Activated CD4-positive, alpha-beta T cell treated with anti-CD3 and anti-CD28 coated beads for 48 hours (primary cell): ENCODE measurements at regions not wholly inside any gene's neighbourhood (a gene's known extent, or its start where the extent isn't known, plus 50 kb on each side); places are given as distances from the start of the nearest gene placed in this dataset.

Experiments used
- DNase-seq: peaks from one replicate; pipeline ENCODE4 v3.0.0-alpha.2; 2020

DNA sequence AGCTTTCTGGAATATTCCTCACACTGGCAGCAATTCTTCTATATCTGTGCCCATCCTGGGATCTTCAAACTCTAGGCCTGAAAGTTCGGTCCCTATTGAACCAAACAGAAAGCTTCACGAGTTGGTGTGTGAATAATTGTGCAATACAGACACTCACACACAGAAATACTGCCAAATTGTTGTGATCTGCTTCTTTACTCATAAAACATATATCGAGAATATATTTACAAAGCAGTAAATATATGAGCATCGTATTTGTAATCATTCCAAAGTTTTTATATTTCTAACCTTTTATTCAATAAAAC, 56.6 kb upstream of the BEX4 start:
- no peak for DNase-seq

DNA sequence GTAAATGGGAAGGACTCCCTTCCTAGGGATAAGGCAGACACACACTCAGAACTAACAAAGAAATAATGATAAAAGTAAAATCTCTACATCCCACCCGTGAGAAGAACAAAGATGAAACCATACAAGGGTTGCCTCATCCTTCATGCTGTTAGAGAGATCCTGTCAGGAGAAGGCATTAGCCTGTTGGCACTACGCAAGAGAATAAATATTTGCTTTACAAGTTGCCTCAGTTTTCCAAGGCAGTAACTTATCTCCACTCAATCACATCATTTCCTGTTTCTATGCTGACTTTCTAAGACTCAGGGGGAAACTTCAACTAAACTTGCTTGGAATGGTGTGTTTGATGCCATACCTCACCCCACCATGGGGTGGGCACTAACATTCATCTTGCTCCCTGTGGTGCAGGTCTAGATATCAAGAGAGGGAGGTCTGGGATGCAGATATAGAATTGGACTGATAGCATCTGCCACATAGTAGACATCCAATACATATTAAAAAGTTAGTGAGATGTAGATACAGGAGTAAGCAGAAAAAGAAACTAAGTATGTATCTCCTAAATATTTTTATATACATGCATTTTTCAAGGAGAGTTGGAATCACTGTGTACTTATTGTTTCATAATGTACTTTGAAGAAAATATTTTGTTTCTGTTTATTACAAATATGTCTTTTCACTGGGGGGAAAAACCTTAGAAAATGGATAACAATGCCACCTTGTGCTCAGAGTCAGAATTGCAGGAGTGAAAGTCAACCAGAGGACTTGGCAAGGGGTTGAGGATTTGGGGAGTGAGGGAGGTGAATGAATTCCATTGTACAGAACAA, 57.2 kb upstream of the BEX4 start:
- peak; percentile 15 for DNase-seq

DNA sequence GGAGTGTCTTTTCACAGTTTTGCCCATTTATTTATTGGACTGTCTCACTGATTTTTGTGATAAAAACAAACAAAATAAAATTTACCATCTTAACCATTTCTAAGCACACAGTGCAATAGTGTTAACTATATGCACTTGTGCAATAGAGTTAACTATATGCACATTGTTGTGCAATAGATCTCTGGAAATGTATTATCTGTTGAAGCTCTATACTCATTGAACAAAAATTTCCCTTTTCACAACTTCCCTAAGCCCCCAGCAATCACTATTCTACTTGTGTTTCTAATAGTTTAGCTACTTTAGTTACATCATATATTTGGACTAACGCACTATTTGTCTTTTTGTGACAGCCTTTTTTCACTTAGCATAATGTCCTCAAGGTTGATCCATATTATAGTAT, 59.7 kb upstream of the BEX4 start:
- DNase-seq, result no peak

DNA sequence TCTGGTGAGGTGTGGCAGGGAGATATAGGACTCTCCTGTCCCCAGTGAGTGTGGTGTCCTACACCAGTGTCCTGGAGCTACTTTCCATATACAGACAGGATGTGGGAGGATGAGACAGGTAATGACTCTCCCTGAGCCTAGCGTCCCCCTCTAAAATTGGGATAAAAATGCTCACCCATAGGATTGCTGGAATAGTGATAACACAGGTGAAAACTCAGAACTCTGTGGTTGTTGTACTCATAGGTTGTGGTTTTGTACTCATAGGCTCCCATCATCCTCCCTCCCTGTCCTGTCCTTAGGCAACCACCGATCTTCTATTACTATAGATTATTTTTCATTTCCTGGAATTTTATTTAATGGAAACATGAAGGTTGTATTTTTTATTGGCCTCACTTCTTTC, 60.7 kb upstream of the NXF3 start:
- DNase-seq, result no peak

DNA sequence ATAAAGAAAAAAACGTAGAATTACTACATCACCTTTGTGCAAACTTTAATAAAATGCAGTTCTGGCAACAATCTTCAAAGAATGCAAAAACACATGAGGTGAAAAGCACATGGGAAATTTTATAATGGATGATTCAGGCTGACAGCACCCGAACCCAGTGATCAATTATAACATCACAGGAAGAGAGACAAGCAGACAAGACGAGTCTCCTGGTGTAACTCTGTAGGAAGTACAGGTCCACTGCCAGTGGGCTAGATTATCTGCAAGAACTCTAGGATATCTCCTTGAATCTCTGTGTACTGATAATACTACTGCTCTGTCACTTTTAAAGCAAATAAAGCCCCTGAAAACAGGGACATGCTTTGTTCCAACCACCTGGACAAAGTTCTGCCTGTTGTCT, 58.9 kb upstream of the NXF3 start:
- DNase-seq, result no peak

DNA sequence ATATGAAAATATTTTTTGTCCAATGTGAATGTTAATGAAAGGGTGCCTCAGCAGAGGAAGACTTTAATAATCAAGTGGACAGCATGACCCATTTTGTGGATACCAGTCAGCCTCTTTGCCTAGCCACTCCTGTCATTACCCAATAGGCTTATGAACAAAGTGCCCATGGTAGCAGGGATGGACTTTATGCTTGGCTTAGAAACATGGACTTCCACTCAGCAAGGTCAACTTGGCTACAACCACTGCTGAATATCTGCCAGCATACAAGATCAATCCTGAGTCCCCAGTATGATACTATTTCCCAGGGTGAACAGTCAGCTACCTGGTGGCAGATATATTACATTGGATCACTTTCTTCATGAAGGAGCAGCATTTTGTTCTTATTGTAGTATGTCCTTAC, 56.7 kb upstream of the NXF3 start:
- no peak for DNase-seq

DNA sequence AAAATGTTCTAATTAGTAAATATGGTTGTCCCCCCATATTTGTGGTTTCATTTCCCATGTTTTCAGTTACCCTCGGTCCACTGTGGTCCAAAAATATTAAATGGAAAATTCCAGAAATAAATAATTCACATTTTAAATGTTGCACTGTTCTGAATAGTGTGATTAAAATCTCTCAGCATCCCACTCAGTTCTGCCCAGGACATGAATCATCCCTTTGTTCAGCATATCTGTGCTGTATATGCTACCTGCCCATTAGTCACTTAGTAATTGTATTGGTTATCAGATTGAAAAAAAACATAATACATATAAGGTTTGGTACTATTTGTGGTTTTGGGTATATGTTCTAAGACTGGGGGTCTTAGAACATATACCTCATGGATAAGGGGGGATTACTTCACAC, 55.1 kb upstream of the NXF3 start:
- no peak for DNase-seq
